Left kidney (tissue), 1 donor: ENCODE measurements at regions not wholly inside any gene's neighbourhood (a gene's known extent, or its start where the extent isn't known, plus 50 kb on each side); places are given as distances from the start of the nearest gene placed in this dataset.

ENCODE experiments used
- DNase-seq: peaks from one replicate; pipeline ENCODE4 v3.0.0-alpha.2; 2013

GRCh38 chr7:21092766-21093702, 306.3 kb upstream of the SP8 start:
- DNase-seq = no peak

GRCh38 chr7:21094589-21094988, 307.9 kb upstream of the SP8 start:
- DNase-seq = no peak

- no peak for DNase-seq
These were observed 312.7 kb upstream of the SP8 start for GRCh38 chr7:21099432-21099831.

- DNase-seq = no peak
These were observed 313.3 kb upstream of the SP8 start for GRCh38 chr7:21099955-21100354.

- DNase-seq = no peak
These were observed 314.9 kb upstream of the SP8 start for GRCh38 chr7:21101541-21101940.

GRCh38 chr7:21103426-21104123, 316.9 kb upstream of the SP8 start:
- DNase-seq = no peak

- DNase-seq = no peak
These were observed 317.4 kb upstream of the SP8 start for GRCh38 chr7:21104124-21104500.

- DNase-seq = no peak
These were observed 319.6 kb upstream of the SP8 start for GRCh38 chr7:21106296-21106732.

GRCh38 chr7:21107101-21107500, 320.4 kb upstream of the SP8 start:
- no peak for DNase-seq

- DNase-seq = no peak
These were observed 319.7 kb upstream of the SP4 start for GRCh38 chr7:21108182-21108581.

- DNase-seq = no peak
These were observed 314.1 kb upstream of the SP4 start for GRCh38 chr7:21113609-21114415.

- no peak for DNase-seq
These were observed 304.3 kb upstream of the SP4 start for GRCh38 chr7:21123586-21123985.

GRCh38 chr7:21125297-21125696, 302.6 kb upstream of the SP4 start:
- DNase-seq = no peak

- peak; percentile 20 for DNase-seq
These were observed 299.6 kb upstream of the SP4 start for GRCh38 chr7:21128062-21128817.

GRCh38 chr7:21131897-21132296, 296.0 kb upstream of the SP4 start:
- no peak for DNase-seq

- no peak for DNase-seq
These were observed 293.3 kb upstream of the SP4 start for GRCh38 chr7:21134631-21135030.

- DNase-seq = no peak
These were observed 292.4 kb upstream of the SP4 start for GRCh38 chr7:21135437-21135836.

- DNase-seq = no peak
These were observed 290.2 kb upstream of the SP4 start for GRCh38 chr7:21137640-21138039.

- DNase-seq = no peak
These were observed 287.3 kb upstream of the SP4 start for GRCh38 chr7:21140622-21141021.

GRCh38 chr7:21141476-21141875, 286.4 kb upstream of the SP4 start:
- DNase-seq = no peak

GRCh38 chr7:21142081-21142480, 285.8 kb upstream of the SP4 start:
- DNase-seq = no peak
